SU-DHL-6 (cell line): ENCODE measurements at regions not wholly inside any gene's neighbourhood (a gene's known extent, or its start where the extent isn't known, plus 50 kb on each side); places are given as distances from the start of the nearest gene placed in this dataset.

Source experiments
- CTCF ChIP-seq: fragments of 200-600 bp; sonication (generic); IDR thresholded peaks from one replicate; pipeline ENCODE4 v1.5.1; 2017; ENCODE audit warnings: antibody characterized with exemption, mild to moderate bottlenecking, low read length, moderate library complexity; ENCODE audit not compliant: insufficient read depth, poor library complexity, severe bottlenecking
- EZH2phosphoT487 ChIP-seq: fragments of 200-600 bp; sonication (generic), shearing (Covaris generic); conservative IDR thresholded peaks from 2 replicates; pipeline ENCODE4 v1.6.1; 2018; ENCODE audit warnings: mild to moderate bottlenecking, antibody characterized with exemption, low read length, moderate library complexity, mixed read lengths

DNA sequence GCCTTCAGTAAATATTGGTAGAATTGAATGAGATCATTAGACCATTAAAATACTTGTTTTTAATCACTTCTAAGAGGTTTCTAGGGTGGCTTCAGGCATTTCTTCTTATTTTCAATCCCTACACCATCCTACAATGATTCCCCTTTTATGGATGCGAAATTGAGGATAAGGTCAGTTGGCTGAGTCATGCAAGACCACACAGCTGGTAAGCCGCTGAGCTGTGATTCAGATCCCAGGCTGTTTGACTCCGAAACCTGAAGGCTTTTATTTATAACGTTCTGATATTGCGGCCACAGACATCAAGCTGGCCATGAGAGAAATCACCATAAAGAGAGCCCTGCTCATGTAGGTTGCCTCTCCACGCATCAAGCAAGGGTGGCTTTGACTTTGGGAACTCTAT, 133.4 kb downstream of the VAPA start:
- TF ChIP-seq CTCF: no peak
- TF ChIP-seq EZH2phosphoT487: no peak
